Esophagus (tissue), 2 donors: ENCODE measurements at regions not wholly inside any gene's neighbourhood (a gene's known extent, or its start where the extent isn't known, plus 50 kb on each side); places are given as distances from the start of the nearest gene placed in this dataset.

ENCODE experiments used
- H3K27ac ChIP-seq, 2 donors: one replicate each; pipeline ENCODE4 v1.5.1; 2013; ENCODE audit warnings: low read depth in 2 of 2, mild to moderate bottlenecking in 2 of 2, inconsistent platforms in 1 of 2, low read length in 1 of 2, moderate library complexity in 1 of 2
- H3K27me3 ChIP-seq, 2 donors: one replicate each; pipeline ENCODE4 v1.6.1; 2013; ENCODE audit warnings: low read length in 2 of 2, control low read depth in 1 of 2, mild to moderate bottlenecking in 1 of 2; ENCODE audit not compliant: insufficient read depth in 2 of 2, control insufficient read depth in 1 of 2
- H3K36me3 ChIP-seq, 2 donors: one replicate each; pipeline ENCODE4 v1.6.1; 2013; ENCODE audit warnings: low read length in 1 of 2; ENCODE audit not compliant: control insufficient read depth in 2 of 2, insufficient read depth in 2 of 2
- H3K4me1 ChIP-seq, 2 donors: one replicate each; pipeline ENCODE4 v1.6.1; 2013; ENCODE audit warnings: low read length in 1 of 2; ENCODE audit not compliant: control insufficient read depth in 2 of 2, insufficient read depth in 2 of 2
- H3K4me3 ChIP-seq, 2 donors: one replicate each; pipeline ENCODE4 v1.5.1; 2013; ENCODE audit warnings: low read length in 2 of 2, mild to moderate bottlenecking in 2 of 2, low read depth in 1 of 2, moderate library complexity in 1 of 2
- H3K9me3 ChIP-seq, 2 donors: one replicate each; pipeline ENCODE4 v1.6.1; 2013; ENCODE audit warnings: mild to moderate bottlenecking in 2 of 2, low read depth in 1 of 2, low read length in 1 of 2, moderate library complexity in 1 of 2; ENCODE audit not compliant: control insufficient read depth in 2 of 2, insufficient read depth in 1 of 2
- WGBS, 2 donors: extraction: QIAGEN DNeasy Blood & Tissue Kit; methylation state at CpG; one replicate each; pipeline ENCODE4 v1.1.7; 2013; 5-methylcytosine and 5-hydroxymethylcytosine counted together
- donor health status: healthy with polysubstance abuse.
- donor health status: Bipolar disorder and iron deficiency.

- 75 to 80% methylated on average over 10 of the region's 10 CpGs for WGBS, 2 donors
Measured at GRCh38 chr1:5664906-5665875, 327.0 kb downstream of the NPHP4 start.

DNA sequence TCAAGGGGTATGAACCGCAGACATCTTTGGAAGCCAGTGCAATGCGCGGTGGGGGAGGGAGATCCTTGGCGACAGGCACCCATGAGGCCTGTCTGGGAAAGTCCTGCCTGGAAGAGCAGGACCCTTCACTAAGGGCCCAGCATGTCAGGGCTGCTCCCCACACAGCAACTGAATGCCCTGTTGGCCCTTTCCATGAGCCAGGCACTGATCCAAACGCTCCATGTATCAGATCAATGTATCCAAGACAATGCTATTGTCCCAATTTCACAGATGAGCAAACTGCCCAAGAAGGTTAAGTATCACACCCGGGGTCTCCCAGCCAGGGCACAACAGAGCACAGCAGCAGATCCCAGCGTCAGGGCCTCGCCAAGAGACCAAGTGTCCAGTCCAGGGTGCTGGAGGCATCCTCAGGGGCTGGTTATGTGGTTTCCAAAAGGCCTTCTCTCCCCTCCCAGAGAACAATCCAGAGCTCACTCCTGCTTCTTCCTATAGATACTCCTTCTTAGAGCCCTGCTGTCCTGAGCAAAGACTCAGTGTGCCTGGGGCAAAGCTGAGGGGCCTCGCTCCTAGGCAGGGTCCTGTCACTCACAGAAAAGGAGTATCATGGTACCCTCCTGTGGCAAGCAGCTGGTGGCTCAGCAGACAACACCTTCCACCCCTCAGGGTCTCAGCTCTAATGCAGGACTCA, 328.0 kb downstream of the NPHP4 start:
- no peaks in the 10 kb centered on the region for H3K4me1 ChIP-seq
- H3K9me3 ChIP-seq, result peaks cover 0 to 3% of the 10 kb centered on the region in 2 donors
- WGBS, 2 donors, result 82 to 83% methylated on average over 9 of the region's 9 CpGs
- no peak overlapping the region for H3K27ac ChIP-seq
- no peak overlapping the region for H3K4me3 ChIP-seq
- H3K36me3 ChIP-seq, result no peaks in the 10 kb centered on the region
- no peaks in the 10 kb centered on the region for H3K27me3 ChIP-seq

More at GRCh38 chr1:5664906-5665875, 327.0 kb downstream of the NPHP4 start:
- no peaks in the 10 kb centered on the region for H3K4me1 ChIP-seq
- no peaks in the 10 kb centered on the region for H3K27me3 ChIP-seq
- no peaks in the 10 kb centered on the region for H3K36me3 ChIP-seq
- no peak overlapping the region for H3K4me3 ChIP-seq
- peaks cover 0 to 6% of the 10 kb centered on the region in 2 donors for H3K9me3 ChIP-seq
- no peak overlapping the region for H3K27ac ChIP-seq

DNA sequence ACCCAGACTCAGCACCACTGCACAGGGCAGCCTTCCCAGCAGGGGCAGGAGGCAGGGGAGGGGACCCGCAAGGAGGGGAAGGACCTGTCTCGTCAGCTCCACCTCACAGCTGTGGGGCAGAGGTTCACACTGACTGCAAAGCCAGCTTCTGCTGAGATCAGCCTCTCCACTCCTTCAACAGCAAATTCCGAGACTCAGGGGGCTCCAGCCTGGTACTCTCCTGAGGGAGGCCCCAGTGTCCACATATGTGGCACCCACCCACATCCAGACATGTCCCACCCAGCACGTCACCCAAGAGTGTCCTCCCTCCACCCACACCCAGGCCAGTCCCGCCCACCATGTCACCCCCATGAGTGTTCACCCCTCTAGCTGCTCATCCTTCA, 329.5 kb downstream of the NPHP4 start:
- Histone ChIP-seq H3K36me3 (no peaks in the 10 kb centered on the region), H3K4me3 (no peak overlapping the region), H3K27me3 (no peaks in the 10 kb centered on the region), H3K27ac (no peak overlapping the region), H3K9me3 (peaks cover 0 to 3% of the 10 kb centered on the region in 2 donors), H3K4me1 (no peaks in the 10 kb centered on the region)
- WGBS, 2 donors, result 75 to 76% methylated on average over 5 of the region's 5 CpGs

DNA sequence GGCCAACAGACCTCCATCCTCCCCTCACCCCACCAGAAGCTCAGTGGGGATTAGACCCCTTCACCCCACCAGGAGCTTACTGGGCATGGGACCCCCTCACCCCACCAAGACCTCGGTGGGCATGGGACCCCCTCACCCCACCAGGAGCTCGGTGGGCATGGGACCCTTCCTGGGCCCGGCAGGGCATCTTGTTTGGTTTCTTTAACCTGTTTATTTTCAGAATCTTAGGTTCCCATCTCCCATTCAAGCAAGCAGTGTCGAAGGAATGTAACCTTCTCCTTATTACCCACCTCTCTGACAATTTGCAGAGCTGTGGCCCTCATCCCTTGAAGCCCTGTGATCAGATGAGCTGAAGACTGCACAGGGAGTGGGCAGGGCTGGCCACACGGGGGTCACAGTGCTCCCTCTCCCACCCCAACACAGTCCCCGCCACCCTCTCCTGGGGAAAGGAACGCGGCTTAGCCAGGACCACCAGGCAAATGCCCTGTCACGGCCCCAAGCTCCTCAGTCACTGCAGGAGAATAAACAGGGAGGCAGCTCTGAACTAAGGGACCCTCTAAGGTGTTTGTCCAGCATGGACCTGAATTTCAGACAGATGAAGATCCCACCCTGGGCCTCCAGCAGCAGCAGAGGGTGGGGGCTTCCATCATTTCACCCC, 330.0 kb downstream of the NPHP4 start:
- Histone ChIP-seq H3K27ac (no peak overlapping the region), H3K4me1 (no peaks in the 10 kb centered on the region), H3K4me3 (no peak overlapping the region), H3K36me3 (no peaks in the 10 kb centered on the region), H3K9me3 (no peaks in the 10 kb centered on the region), H3K27me3 (no peaks in the 10 kb centered on the region)
- WGBS, 2 donors, result 82 to 83% methylated on average over 9 of the region's 9 CpGs

- Histone ChIP-seq H3K27me3 (no peaks in the 10 kb centered on the region), H3K9me3 (no peaks in the 10 kb centered on the region), H3K36me3 (no peaks in the 10 kb centered on the region), H3K4me3 (no peak overlapping the region), H3K4me1 (no peaks in the 10 kb centered on the region), H3K27ac (no peak overlapping the region)
- 73 to 74% methylated on average over 23 to 24 of the region's 24 CpGs for WGBS, 2 donors
Measured at GRCh38 chr1:5661196-5662085, 330.8 kb downstream of the NPHP4 start.

GRCh38 chr1:5660141-5660935, 331.9 kb downstream of the NPHP4 start:
- WGBS, 2 donors, result 31 to 33% methylated on average over 13 of the region's 13 CpGs
- Histone ChIP-seq H3K4me3 (no peak overlapping the region), H3K27ac (no peak overlapping the region), H3K4me1 (no peaks in the 10 kb centered on the region), H3K9me3 (no peaks in the 10 kb centered on the region), H3K36me3 (no peaks in the 10 kb centered on the region), H3K27me3 (no peaks in the 10 kb centered on the region)

DNA sequence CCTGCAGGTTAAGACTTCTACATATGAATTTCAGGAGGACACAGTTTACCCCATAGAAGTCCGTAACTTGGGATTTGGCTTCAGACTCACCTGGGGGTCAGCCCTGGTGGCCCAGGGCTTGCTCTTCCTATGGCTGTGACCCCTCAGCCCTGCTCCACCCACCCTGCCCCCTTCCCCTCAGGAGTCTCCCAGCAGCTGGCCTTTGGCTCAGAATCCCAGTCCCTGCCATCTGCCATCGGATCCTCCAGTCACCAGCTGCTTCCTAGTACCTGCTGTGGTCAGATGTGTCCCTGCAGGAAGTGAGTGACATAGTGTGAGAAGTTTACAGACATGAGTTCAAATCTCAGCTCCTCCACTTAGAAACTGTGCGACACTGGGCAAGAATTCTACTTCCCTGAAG, 332.6 kb downstream of the NPHP4 start:
- H3K27me3 ChIP-seq, result no peaks in the 10 kb centered on the region
- H3K4me3 ChIP-seq, result no peak overlapping the region
- H3K36me3 ChIP-seq, result no peaks in the 10 kb centered on the region
- no peaks in the 10 kb centered on the region for H3K9me3 ChIP-seq
- H3K4me1 ChIP-seq, result no peaks in the 10 kb centered on the region
- H3K27ac ChIP-seq, result no peak overlapping the region
- WGBS, 2 donors, result 60 to 70% methylated on average over 3 of the region's 3 CpGs

DNA sequence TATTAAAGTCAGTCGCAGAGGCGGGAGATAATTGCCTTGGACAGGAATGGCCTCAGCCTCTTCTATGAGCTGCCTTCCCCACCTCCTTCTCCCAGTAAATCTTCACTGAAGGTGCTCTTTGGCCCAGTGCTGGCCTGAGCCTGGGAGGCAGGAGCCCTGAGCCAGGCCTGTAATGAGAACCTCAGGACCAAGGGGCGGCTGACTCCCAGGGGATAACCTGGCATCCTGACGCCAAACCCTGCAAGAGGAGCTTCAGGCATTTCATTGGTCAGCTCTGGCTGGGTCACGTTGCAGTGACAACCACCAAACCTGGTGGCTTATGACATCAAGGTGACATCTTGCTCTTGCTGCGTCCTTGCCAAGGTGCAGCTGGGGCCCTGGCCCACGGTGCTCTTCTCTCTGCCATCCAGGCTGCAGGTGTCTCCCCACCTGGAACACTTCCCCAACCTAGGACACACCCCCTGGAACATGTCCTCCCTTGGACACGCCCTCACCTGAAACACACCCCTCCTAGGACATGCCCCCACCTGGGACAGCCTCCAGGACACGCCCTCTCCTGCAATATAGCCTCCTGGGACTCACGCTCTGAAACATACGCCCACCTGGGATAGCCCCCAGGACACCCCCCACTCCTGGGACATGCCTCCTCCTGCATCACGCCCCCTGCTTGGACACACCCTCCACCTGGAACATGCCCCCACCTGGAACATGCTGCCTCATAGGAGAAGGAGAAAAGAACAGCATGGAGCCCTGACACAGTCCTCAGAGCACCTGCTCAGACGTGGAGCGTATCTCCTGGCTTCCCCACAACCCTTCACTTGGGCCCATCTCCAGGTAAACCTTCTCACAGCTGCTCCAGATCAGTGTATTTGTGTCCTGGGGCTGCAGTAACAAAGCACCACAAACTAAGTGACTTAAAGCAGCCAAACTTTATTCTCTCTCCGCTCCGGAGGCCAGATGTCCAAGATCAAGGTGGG, 333.6 kb downstream of the NPHP4 start:
- H3K27me3 ChIP-seq, result no peaks in the 10 kb centered on the region
- no peak overlapping the region for H3K27ac ChIP-seq
- no peaks in the 10 kb centered on the region for H3K36me3 ChIP-seq
- H3K9me3 ChIP-seq, result no peaks in the 10 kb centered on the region
- H3K4me3 ChIP-seq, result no peak overlapping the region
- H3K4me1 ChIP-seq, result no peaks in the 10 kb centered on the region
- 62 to 67% methylated on average over 16 of the region's 16 CpGs for WGBS, 2 donors
